ENCODE measurements at regions not wholly inside any gene's neighbourhood (a gene's known extent, or its start where the extent isn't known, plus 50 kb on each side); places are given as distances from the start of the nearest gene placed in this dataset.

DNA sequence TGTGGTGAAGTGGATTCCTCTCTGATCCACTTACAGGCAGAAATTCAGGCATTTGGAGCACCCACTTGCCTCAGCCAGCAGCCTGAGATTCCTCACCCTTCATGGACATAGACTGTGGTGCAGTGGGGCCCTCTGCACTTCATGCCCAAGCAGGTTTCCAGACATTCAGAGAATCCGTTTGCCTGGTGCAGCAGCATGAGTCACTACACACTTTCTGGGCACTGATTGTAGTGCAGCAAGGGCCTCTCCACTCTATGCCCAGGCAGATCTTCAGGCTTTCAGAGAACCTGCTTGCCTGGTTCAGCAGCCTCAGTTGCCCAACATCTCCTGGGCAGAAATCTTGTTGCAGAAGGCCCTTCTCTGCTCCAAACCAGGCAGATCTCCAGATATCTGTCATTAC lies 920.9 kb downstream of the SLITRK5 start:
- Histone ChIP-seq H3K79me2 (ENCODE audit: insufficient read depth, low read length) (no peaks in the 10 kb centered on the region), H3K4me3 (ENCODE audit: insufficient read depth, low read length) (no peak overlapping the region), H3K4me1 (ENCODE audit: insufficient read depth, low read length) (no peaks in the 10 kb centered on the region), H3K36me3 (ENCODE audit: insufficient read depth, low read length) (no peaks in the 10 kb centered on the region), H3K4me2 (ENCODE audit: insufficient read depth, low read length) (no peak overlapping the region), H4K20me1 (ENCODE audit: insufficient read depth, low read length) (no peaks in the 10 kb centered on the region), H3K27ac (ENCODE audit: low read depth, low read length) (no peak overlapping the region), H3K9me3 (ENCODE audit: low read depth, low read length) (no peaks in the 10 kb centered on the region), H2AFZ (ENCODE audit: low read length) (no peak overlapping the region), H3K27me3 (ENCODE audit: insufficient read depth, low read length) (no peaks in the 10 kb centered on the region)
- TF ChIP-seq CTCF (IDR thresholded peaks at IDR 0.05; ENCODE audit: extremely low read depth, low read depth, low read length), result no peak
- no peak for DNase-seq (ENCODE audit: insufficient read length, low spot score, missing footprints)

GRCh38 chr13:88601949-88602348 lies 930.8 kb downstream of the SLITRK5 start:
- Histone ChIP-seq H4K20me1 (ENCODE audit: insufficient read depth, low read length) (no peaks in the 10 kb centered on the region), H3K4me1 (ENCODE audit: insufficient read depth, low read length) (no peaks in the 10 kb centered on the region), H3K36me3 (ENCODE audit: insufficient read depth, low read length) (no peaks in the 10 kb centered on the region), H3K27me3 (ENCODE audit: insufficient read depth, low read length) (no peaks in the 10 kb centered on the region), H3K9me3 (ENCODE audit: low read depth, low read length) (no peaks in the 10 kb centered on the region), H3K4me3 (ENCODE audit: insufficient read depth, low read length) (no peak overlapping the region), H3K4me2 (ENCODE audit: insufficient read depth, low read length) (no peak overlapping the region), H2AFZ (ENCODE audit: low read length) (no peak overlapping the region), H3K27ac (ENCODE audit: low read depth, low read length) (no peak overlapping the region), H3K79me2 (ENCODE audit: insufficient read depth, low read length) (no peaks in the 10 kb centered on the region)
- no peak for DNase-seq (ENCODE audit: insufficient read length, low spot score, missing footprints)
- no peak for TF ChIP-seq CTCF (IDR thresholded peaks at IDR 0.05; ENCODE audit: extremely low read depth, low read depth, low read length)

GRCh38 chr13:88602786-88603777 lies 931.9 kb downstream of the SLITRK5 start:
- Histone ChIP-seq H2AFZ (ENCODE audit: low read length) (no peak overlapping the region), H3K4me1 (ENCODE audit: insufficient read depth, low read length) (no peaks in the 10 kb centered on the region)
- TF ChIP-seq CTCF (IDR thresholded peaks at IDR 0.05; ENCODE audit: extremely low read depth, low read depth, low read length), result no peak

DNA sequence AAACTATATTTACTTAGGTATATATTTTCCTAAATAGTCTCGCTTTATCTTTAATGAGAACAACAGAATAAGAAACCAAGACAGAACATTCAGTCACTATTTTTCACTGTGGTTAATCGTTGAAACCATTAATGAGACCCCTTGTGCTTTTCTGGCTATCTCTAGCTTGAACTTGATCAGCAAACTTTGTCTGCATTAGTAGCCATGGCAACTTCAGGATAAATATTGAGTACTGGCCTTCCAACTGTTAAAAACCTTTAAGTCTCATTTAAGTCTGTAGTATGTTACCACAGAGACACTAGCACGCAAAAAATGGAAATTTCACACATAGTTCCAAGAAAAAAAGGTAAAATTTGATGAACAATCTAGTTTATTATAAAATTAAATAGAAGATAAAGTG lies 946.0 kb downstream of the SLITRK5 start:
- H3K4me3 ChIP-seq (ENCODE audit: insufficient read depth, low read length), result no peak overlapping the region
- H3K4me2 ChIP-seq (ENCODE audit: insufficient read depth, low read length), result no peak overlapping the region
- H4K20me1 ChIP-seq (ENCODE audit: insufficient read depth, low read length), result no peaks in the 10 kb centered on the region
- no peak overlapping the region for H2AFZ ChIP-seq (ENCODE audit: low read length)
- no peak overlapping the region for H3K27ac ChIP-seq (ENCODE audit: low read depth, low read length)
- DNase-seq (ENCODE audit: insufficient read length, low spot score, missing footprints), result no peak
- TF ChIP-seq CTCF (IDR thresholded peaks at IDR 0.05; ENCODE audit: extremely low read depth, low read depth, low read length), result no peak
- peaks cover 2% of the 10 kb centered on the region for H3K9me3 ChIP-seq (ENCODE audit: low read depth, low read length)
- H3K4me1 ChIP-seq (ENCODE audit: insufficient read depth, low read length), result no peaks in the 10 kb centered on the region
- no peaks in the 10 kb centered on the region for H3K36me3 ChIP-seq (ENCODE audit: insufficient read depth, low read length)
- no peaks in the 10 kb centered on the region for H3K79me2 ChIP-seq (ENCODE audit: insufficient read depth, low read length)
- no peaks in the 10 kb centered on the region for H3K27me3 ChIP-seq (ENCODE audit: insufficient read depth, low read length)

More at GRCh38 chr13:88602786-88603777, 931.9 kb downstream of the SLITRK5 start:
- Histone ChIP-seq H3K4me2 (ENCODE audit: insufficient read depth, low read length) (no peak overlapping the region), H3K36me3 (ENCODE audit: insufficient read depth, low read length) (no peaks in the 10 kb centered on the region), H3K79me2 (ENCODE audit: insufficient read depth, low read length) (no peaks in the 10 kb centered on the region), H3K9me3 (ENCODE audit: low read depth, low read length) (no peaks in the 10 kb centered on the region), H3K27me3 (ENCODE audit: insufficient read depth, low read length) (no peaks in the 10 kb centered on the region), H3K4me3 (ENCODE audit: insufficient read depth, low read length) (no peak overlapping the region), H3K27ac (ENCODE audit: low read depth, low read length) (no peak overlapping the region), H4K20me1 (ENCODE audit: insufficient read depth, low read length) (no peaks in the 10 kb centered on the region)
- DNase-seq (ENCODE audit: insufficient read length, low spot score, missing footprints), result no peak

All from osteoblast (primary cell).